ENCODE measurements at regions not wholly inside any gene's neighbourhood (a gene's known extent, or its start where the extent isn't known, plus 50 kb on each side); places are given as distances from the start of the nearest gene placed in this dataset.

- no peak for DNase-seq (ENCODE audit: low spot score)
Observed at GRCh38 chr2:122507261-122507660, 751.8 kb downstream of the TSN start.

- no peak for DNase-seq (ENCODE audit: low spot score)
Observed at GRCh38 chr2:122512091-122512490, 756.6 kb downstream of the TSN start.

GRCh38 chr2:122514451-122514996 is 759.1 kb downstream of the TSN start:
- no peak for DNase-seq (ENCODE audit: low spot score)

- DNase-seq (ENCODE audit: low spot score): no peak
Observed at GRCh38 chr2:122515731-122516290, 760.4 kb downstream of the TSN start.

- DNase-seq (ENCODE audit: low spot score): no peak
Observed at GRCh38 chr2:122516775-122517174, 761.3 kb downstream of the TSN start.

GRCh38 chr2:122519366-122519765 is 763.9 kb downstream of the TSN start:
- peak; percentile 35 for DNase-seq (ENCODE audit: low spot score)

- no peak for DNase-seq (ENCODE audit: low spot score)
Observed at GRCh38 chr2:122519821-122520611, 764.6 kb downstream of the TSN start.

GRCh38 chr2:122523143-122523542 is 767.7 kb downstream of the TSN start:
- DNase-seq (ENCODE audit: low spot score): peak; percentile 20

- no peak for DNase-seq (ENCODE audit: low spot score)
Observed at GRCh38 chr2:122523981-122524380, 768.5 kb downstream of the TSN start.

- no peak for DNase-seq (ENCODE audit: low spot score)
Observed at GRCh38 chr2:122525336-122525735, 769.9 kb downstream of the TSN start.

- DNase-seq (ENCODE audit: low spot score): no peak
Observed at GRCh38 chr2:122528061-122528460, 772.6 kb downstream of the TSN start.

- DNase-seq (ENCODE audit: low spot score): no peak
Observed at GRCh38 chr2:122528958-122529705, 773.7 kb downstream of the TSN start.

GRCh38 chr2:122530814-122531213 is 775.4 kb downstream of the TSN start:
- no peak for DNase-seq (ENCODE audit: low spot score)

GRCh38 chr2:122531290-122532071 is 776.0 kb downstream of the TSN start:
- DNase-seq (ENCODE audit: low spot score): no peak

GRCh38 chr2:122532072-122532344 is 776.6 kb downstream of the TSN start:
- DNase-seq (ENCODE audit: low spot score): no peak

GRCh38 chr2:122532481-122532880 is 777.0 kb downstream of the TSN start:
- no peak for DNase-seq (ENCODE audit: low spot score)

GRCh38 chr2:122535960-122536505 is 780.6 kb downstream of the TSN start:
- DNase-seq (ENCODE audit: low spot score): no peak

- no peak for DNase-seq (ENCODE audit: low spot score)
Observed at GRCh38 chr2:122539311-122539710, 783.9 kb downstream of the TSN start.

- no peak for DNase-seq (ENCODE audit: low spot score)
Observed at GRCh38 chr2:122539920-122540319, 784.5 kb downstream of the TSN start.

- DNase-seq (ENCODE audit: low spot score): no peak
Observed at GRCh38 chr2:122542236-122542635, 786.8 kb downstream of the TSN start.

- no peak for DNase-seq (ENCODE audit: low spot score)
Observed at GRCh38 chr2:122542646-122543045, 787.2 kb downstream of the TSN start.

- DNase-seq (ENCODE audit: low spot score): no peak
Observed at GRCh38 chr2:122543815-122544214, 788.4 kb downstream of the TSN start.

Measured in NAMALWA (cell line).